WERI-Rb-1 (cell line): ENCODE measurements at regions not wholly inside any gene's neighbourhood (a gene's known extent, or its start where the extent isn't known, plus 50 kb on each side); places are given as distances from the start of the nearest gene placed in this dataset.
"Not testable (repeated sequence)": the region's sequence is repeated elsewhere in the genome, so short reads cannot be mapped to it uniquely, and the experiment has no call there.

Experiments
- DNase-seq: peaks from one replicate; pipeline ENCODE4 v3.0.0-alpha.2; 2020
- H3K27ac ChIP-seq: fragments of 250-450 bp; sonication (Bioruptor Pico); 2 replicates; pipeline ENCODE4 v1.5.1; 2020; ENCODE audit warnings: mild to moderate bottlenecking, moderate library complexity
- H3K27me3 ChIP-seq: fragments of 250-450 bp; sonication (Bioruptor Pico); 2 replicates; pipeline ENCODE4 v1.5.1; 2021; ENCODE audit warnings: mild to moderate bottlenecking, low read depth, moderate library complexity; ENCODE audit not compliant: insufficient read depth, severe bottlenecking
- H3K36me3 ChIP-seq: fragments of 250-450 bp; sonication (Bioruptor Pico); 2 replicates; pipeline ENCODE4 v1.5.1; 2020; ENCODE audit warnings: mild to moderate bottlenecking, moderate library complexity
- H3K4me3 ChIP-seq: 2 replicates; pipeline ENCODE4 v1.5.1; 2011; ENCODE audit warnings: low read depth, mild to moderate bottlenecking, control low read depth, low read length
- H3K9me3 ChIP-seq: fragments of 250-450 bp; sonication (Bioruptor Pico); 2 replicates; pipeline ENCODE4 v1.5.1; 2021; ENCODE audit warnings: mild to moderate bottlenecking, moderate library complexity; ENCODE audit not compliant: severe bottlenecking
- CTCF ChIP-seq: IDR thresholded peaks from 2 replicates; pipeline ENCODE4 v1.5.1; 2011; ENCODE audit warnings: low read depth, mild to moderate bottlenecking, control low read depth, inconsistent platforms, low read length

GRCh38 chr9:40927260-40927631 is 201.2 kb downstream of the FOXD4L6 start:
- no peak for TF ChIP-seq CTCF
- Histone ChIP-seq H3K9me3 (peaks cover 9% of the 10 kb centered on the region), H3K27ac (no peak overlapping the region), H3K36me3 (no peaks in the 10 kb centered on the region), H3K4me3 (no peak overlapping the region), H3K27me3 (peaks cover 57% of the 10 kb centered on the region)
- DNase-seq, result no peak

GRCh38 chr9:40926404-40927259 is 201.8 kb downstream of the FOXD4L6 start:
- H3K4me3 ChIP-seq, result no peak overlapping the region
- H3K27ac ChIP-seq, result no peak overlapping the region
- peaks cover 9% of the 10 kb centered on the region for H3K9me3 ChIP-seq
- DNase-seq, result no peak
- H3K36me3 ChIP-seq, result no peaks in the 10 kb centered on the region
- H3K27me3 ChIP-seq, result peaks cover 57% of the 10 kb centered on the region
- no peak for TF ChIP-seq CTCF

GRCh38 chr9:40925149-40925548 is 203.3 kb downstream of the FOXD4L6 start:
- H3K9me3 ChIP-seq, result peaks cover 9% of the 10 kb centered on the region

GRCh38 chr9:40916399-40916783 is 212.1 kb downstream of the FOXD4L6 start:
- DNase-seq, H3K36me3 ChIP-seq, H3K4me3 ChIP-seq, H3K27ac ChIP-seq: not testable (repeated sequence)
- H3K9me3 ChIP-seq, result peaks cover 29% of the 10 kb centered on the region
- H3K27me3 ChIP-seq, result peaks cover 20% of the 10 kb centered on the region

More at GRCh38 chr9:40925149-40925548, 203.3 kb downstream of the FOXD4L6 start:
- peaks cover 52% of the 10 kb centered on the region for H3K27me3 ChIP-seq
- TF ChIP-seq CTCF, result no peak
- H3K36me3 ChIP-seq, result no peaks in the 10 kb centered on the region
- H3K4me3 ChIP-seq, result no peak overlapping the region
- no peak for DNase-seq
- H3K27ac ChIP-seq, result no peak overlapping the region

GRCh38 chr9:40915660-40916398 is 212.7 kb downstream of the FOXD4L6 start:
- not testable (repeated sequence) for DNase-seq, H3K4me3 ChIP-seq, H3K36me3 ChIP-seq, H3K27ac ChIP-seq
- H3K27me3 ChIP-seq, result peaks cover 22% of the 10 kb centered on the region
- H3K9me3 ChIP-seq, result peaks cover 26% of the 10 kb centered on the region

GRCh38 chr9:40914772-40915659 is 213.5 kb downstream of the FOXD4L6 start:
- no peak overlapping the region for H3K27ac ChIP-seq
- no peak for DNase-seq
- no peak overlapping the region for H3K4me3 ChIP-seq
- peaks cover 26% of the 10 kb centered on the region for H3K27me3 ChIP-seq
- peaks cover 29% of the 10 kb centered on the region for H3K9me3 ChIP-seq
- no peaks in the 10 kb centered on the region for H3K36me3 ChIP-seq
- TF ChIP-seq CTCF, result no peak
